Mesendoderm (in vitro differentiated cells): ENCODE measurements at regions not wholly inside any gene's neighbourhood (a gene's known extent, or its start where the extent isn't known, plus 50 kb on each side); places are given as distances from the start of the nearest gene placed in this dataset.

Source experiments
- DNase-seq: peaks from one replicate; pipeline ENCODE4 v3.0.0; 2013
- H2AK5ac ChIP-seq: 2 replicates; pipeline ENCODE4 v1.6.1; 2013; ENCODE audit warnings: low read length, inconsistent platforms
- H2BK120ac ChIP-seq: 2 replicates; pipeline ENCODE4 v1.6.1; 2013; ENCODE audit warnings: low read depth, mild to moderate bottlenecking, low read length, moderate library complexity, mixed read lengths
- H2BK15ac ChIP-seq: replicated peaks from 2 replicates; pipeline ENCODE4 v1.6.1; 2013; ENCODE audit warnings: low read depth, mild to moderate bottlenecking, moderate library complexity
- H2BK5ac ChIP-seq: 2 replicates; pipeline ENCODE4 v1.6.1; 2013; ENCODE audit warnings: low read length, inconsistent platforms
- H3K18ac ChIP-seq: 2 replicates; pipeline ENCODE4 v1.6.1; 2013; ENCODE audit warnings: mild to moderate bottlenecking, low read length, mixed read lengths
- H3K23ac ChIP-seq: one replicate; pipeline ENCODE4 v1.6.1; 2013; ENCODE audit warnings: low read length
- H3K27ac ChIP-seq: 2 replicates; pipeline ENCODE4 v1.5.1; 2013; ENCODE audit warnings: low read depth, mild to moderate bottlenecking, inconsistent platforms, low read length, moderate library complexity
- H3K27me3 ChIP-seq: 2 replicates; pipeline ENCODE4 v1.6.1; 2013; ENCODE audit warnings: low read length, control low read depth, mild to moderate bottlenecking, inconsistent platforms; ENCODE audit not compliant: insufficient read depth, poor library complexity
- H3K36me3 ChIP-seq: 2 replicates; pipeline ENCODE4 v1.6.1; 2013; ENCODE audit warnings: low read length, inconsistent platforms; ENCODE audit not compliant: control insufficient read depth, insufficient read depth
- H3K4ac ChIP-seq: one replicate; pipeline ENCODE4 v1.6.1; 2013; ENCODE audit warnings: low read depth, mild to moderate bottlenecking, low read length, moderate library complexity
- H3K4me1 ChIP-seq: 2 replicates; pipeline ENCODE4 v1.6.1; 2013; ENCODE audit warnings: low read depth, low read length, inconsistent platforms; ENCODE audit not compliant: control insufficient read depth
- H3K4me2 ChIP-seq: 2 replicates; pipeline ENCODE4 v1.6.1; 2013; ENCODE audit warnings: low read length
- H3K4me3 ChIP-seq: 2 replicates; pipeline ENCODE4 v1.5.1; 2013; ENCODE audit warnings: mild to moderate bottlenecking, low read length
- H3K56ac ChIP-seq: one replicate; pipeline ENCODE4 v1.6.1; 2013; ENCODE audit warnings: low read length
- H3K79me1 ChIP-seq: 2 replicates; pipeline ENCODE4 v1.6.1; 2013; ENCODE audit warnings: low read length, inconsistent platforms
- H3K79me2 ChIP-seq: 2 replicates; pipeline ENCODE4 v1.6.1; 2013; ENCODE audit warnings: mild to moderate bottlenecking, low read length; ENCODE audit not compliant: control insufficient read depth, insufficient read depth
- H3K9ac ChIP-seq: 2 replicates; pipeline ENCODE4 v1.6.1; 2013; ENCODE audit warnings: low read length, inconsistent platforms
- H4K5ac ChIP-seq: one replicate; pipeline ENCODE4 v1.6.1; 2013; ENCODE audit warnings: low read length
- H4K8ac ChIP-seq: one replicate; pipeline ENCODE4 v1.6.1; 2013; ENCODE audit warnings: low read depth, mild to moderate bottlenecking, control low read depth, low read length, moderate library complexity
- WGBS: extraction: QIAGEN DNeasy Blood & Tissue Kit; methylation state at CpG from one replicate; pipeline ENCODE4 v1.1.7; 2013; ENCODE audit warnings: low lambda C conversion rate, missing lambda C conversion rate; ENCODE audit not compliant: insufficient coverage; ENCODE audit errors: extremely low coverage; 5-methylcytosine and 5-hydroxymethylcytosine counted together

- no CpG with 5 or more reads among the region's 3 CpGs for WGBS
These were observed 183.4 kb downstream of the SH2D1A start for GRCh38 chrX:124529786-124530185.

GRCh38 chrX:124530803-124531202 is 184.4 kb downstream of the SH2D1A start:
- no peak for DNase-seq

More at GRCh38 chrX:124529786-124530185, 183.4 kb downstream of the SH2D1A start:
- Histone ChIP-seq H3K36me3 (no peaks in the 10 kb centered on the region), H2AK5ac (no peak overlapping the region), H3K23ac (no peak overlapping the region), H4K5ac (no peak overlapping the region), H4K8ac (no peak overlapping the region), H3K79me1 (no peaks in the 10 kb centered on the region), H3K79me2 (no peaks in the 10 kb centered on the region), H3K56ac (no peak overlapping the region), H2BK120ac (no peak overlapping the region), H3K9ac (no peak overlapping the region), H3K4me3 (no peak overlapping the region), H3K4me2 (no peak overlapping the region), H3K27ac (no peak overlapping the region), H3K4ac (no peak overlapping the region), H3K4me1 (no peaks in the 10 kb centered on the region), H3K18ac (no peak overlapping the region), H2BK5ac (no peak overlapping the region), H3K27me3 (no peaks in the 10 kb centered on the region), H2BK15ac (no peak overlapping the region)
- DNase-seq = no peak

DNA sequence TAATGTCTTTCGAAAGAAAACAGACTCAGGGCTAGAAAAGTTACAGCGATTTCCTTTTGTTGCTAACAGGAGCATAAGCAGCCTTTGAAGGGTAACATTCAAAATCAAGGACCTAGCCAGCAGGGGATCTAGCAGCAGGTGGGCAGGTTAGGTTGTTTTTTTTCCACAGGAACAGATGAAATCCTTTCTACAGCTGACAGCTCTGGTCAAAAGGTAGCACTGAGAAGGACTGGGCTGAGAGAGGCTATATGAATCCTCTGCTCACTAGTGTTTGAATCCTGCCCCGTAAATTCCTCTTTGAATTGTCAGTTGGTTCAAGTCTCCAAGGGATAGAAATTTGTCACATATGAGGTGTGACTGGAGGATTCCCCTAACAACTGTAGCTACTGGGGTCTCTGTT is 188.2 kb downstream of the SH2D1A start:
- Histone ChIP-seq H3K18ac (no peak overlapping the region), H3K4ac (no peak overlapping the region), H2BK5ac (no peak overlapping the region), H3K4me3 (no peak overlapping the region), H3K27ac (no peak overlapping the region), H3K27me3 (no peaks in the 10 kb centered on the region), H2BK120ac (no peak overlapping the region), H3K4me1 (no peaks in the 10 kb centered on the region), H3K56ac (no peak overlapping the region), H3K23ac (no peak overlapping the region), H3K79me2 (no peaks in the 10 kb centered on the region), H3K79me1 (no peaks in the 10 kb centered on the region), H3K36me3 (no peaks in the 10 kb centered on the region), H2BK15ac (no peak overlapping the region), H4K8ac (no peak overlapping the region), H3K9ac (no peak overlapping the region), H4K5ac (no peak overlapping the region), H2AK5ac (no peak overlapping the region), H3K4me2 (no peak overlapping the region)
- WGBS = no CpG with 5 or more reads among the region's 3 CpGs
- DNase-seq = peak; percentile 7

More at GRCh38 chrX:124530803-124531202, 184.4 kb downstream of the SH2D1A start:
- H3K4ac ChIP-seq = no peak overlapping the region
- no CpG with 5 or more reads among the region's 1 CpG for WGBS
- H2BK120ac ChIP-seq = no peak overlapping the region
- H3K79me1 ChIP-seq = no peaks in the 10 kb centered on the region
- H3K4me3 ChIP-seq = no peak overlapping the region
- H2AK5ac ChIP-seq = no peak overlapping the region
- H3K9ac ChIP-seq = no peak overlapping the region
- H3K23ac ChIP-seq = no peak overlapping the region
- H3K18ac ChIP-seq = no peak overlapping the region
- H2BK15ac ChIP-seq = no peak overlapping the region
- no peaks in the 10 kb centered on the region for H3K27me3 ChIP-seq
- H3K56ac ChIP-seq = no peak overlapping the region
- no peak overlapping the region for H3K27ac ChIP-seq
- no peak overlapping the region for H3K4me2 ChIP-seq
- no peaks in the 10 kb centered on the region for H3K4me1 ChIP-seq
- H3K79me2 ChIP-seq = no peaks in the 10 kb centered on the region
- H4K8ac ChIP-seq = no peak overlapping the region
- no peak overlapping the region for H2BK5ac ChIP-seq
- no peaks in the 10 kb centered on the region for H3K36me3 ChIP-seq
- no peak overlapping the region for H4K5ac ChIP-seq

DNA sequence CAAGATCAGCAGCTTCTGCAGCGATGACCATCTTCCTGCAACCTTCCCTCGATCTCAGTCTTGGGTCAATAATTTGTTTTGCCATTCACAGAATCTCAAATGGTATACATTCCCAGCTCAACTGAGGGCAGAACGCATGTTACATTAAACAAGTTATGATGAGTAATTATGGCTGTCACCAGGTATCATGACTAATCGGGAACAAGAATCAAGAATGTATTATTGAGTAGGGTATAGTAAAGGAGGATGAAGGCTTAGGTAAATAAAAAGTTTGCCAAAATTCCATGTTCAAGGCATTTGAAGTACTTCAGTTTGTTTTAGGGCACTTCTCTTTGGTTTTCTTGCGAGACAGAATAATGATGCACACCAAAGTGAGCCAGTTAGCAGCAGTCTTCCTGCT is 194.1 kb downstream of the SH2D1A start:
- H4K5ac ChIP-seq = no peak overlapping the region
- WGBS = no CpG with 5 or more reads among the region's 5 CpGs

DNA sequence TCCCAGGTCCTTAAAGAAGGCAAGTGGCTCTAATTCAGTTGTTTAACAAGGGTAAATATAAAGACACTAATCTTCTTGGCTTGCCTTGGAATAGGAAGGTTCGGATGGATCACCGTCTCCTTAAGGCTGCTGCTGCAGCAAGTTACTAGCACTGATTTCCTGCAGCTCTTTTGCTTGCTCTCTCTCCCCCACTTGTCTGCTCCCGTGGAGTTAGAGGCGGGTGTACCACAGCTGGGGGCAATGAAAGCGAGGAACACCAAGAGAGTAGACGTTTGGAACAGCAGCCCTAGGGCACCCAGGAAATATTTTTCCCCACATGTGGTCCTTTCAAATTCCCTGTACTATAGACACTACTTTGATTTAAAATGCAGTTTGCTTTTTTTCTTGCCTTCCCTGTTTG is 202.2 kb downstream of the SH2D1A start:
- Histone ChIP-seq H3K23ac (no peak overlapping the region), H3K79me2 (no peaks in the 10 kb centered on the region), H2BK120ac (no peak overlapping the region), H4K8ac (no peak overlapping the region), H3K27me3 (no peaks in the 10 kb centered on the region), H3K27ac (no peak overlapping the region), H2BK15ac (no peak overlapping the region), H3K4ac (no peak overlapping the region), H4K5ac (no peak overlapping the region), H2AK5ac (no peak overlapping the region), H3K79me1 (no peaks in the 10 kb centered on the region), H3K4me2 (no peak overlapping the region), H3K18ac (no peak overlapping the region), H3K4me1 (no peaks in the 10 kb centered on the region), H3K4me3 (no peak overlapping the region), H3K9ac (no peak overlapping the region), H3K56ac (no peak overlapping the region), H3K36me3 (no peaks in the 10 kb centered on the region), H2BK5ac (no peak overlapping the region)
- DNase-seq = peak; percentile 3
- no CpG with 5 or more reads among the region's 6 CpGs for WGBS

More for the DNA sequence above, 194.1 kb downstream of the SH2D1A start:
- Histone ChIP-seq H3K27me3 (no peaks in the 10 kb centered on the region), H3K4ac (no peak overlapping the region), H3K27ac (no peak overlapping the region), H3K4me3 (no peak overlapping the region), H3K18ac (no peak overlapping the region), H2BK120ac (no peak overlapping the region), H2BK5ac (no peak overlapping the region), H3K79me2 (no peaks in the 10 kb centered on the region), H3K23ac (no peak overlapping the region), H2BK15ac (no peak overlapping the region), H3K4me1 (no peaks in the 10 kb centered on the region), H3K36me3 (no peaks in the 10 kb centered on the region), H3K9ac (no peak overlapping the region), H2AK5ac (no peak overlapping the region), H3K56ac (no peak overlapping the region), H3K79me1 (no peaks in the 10 kb centered on the region), H4K8ac (no peak overlapping the region), H3K4me2 (no peak overlapping the region)
- DNase-seq = no peak

DNA sequence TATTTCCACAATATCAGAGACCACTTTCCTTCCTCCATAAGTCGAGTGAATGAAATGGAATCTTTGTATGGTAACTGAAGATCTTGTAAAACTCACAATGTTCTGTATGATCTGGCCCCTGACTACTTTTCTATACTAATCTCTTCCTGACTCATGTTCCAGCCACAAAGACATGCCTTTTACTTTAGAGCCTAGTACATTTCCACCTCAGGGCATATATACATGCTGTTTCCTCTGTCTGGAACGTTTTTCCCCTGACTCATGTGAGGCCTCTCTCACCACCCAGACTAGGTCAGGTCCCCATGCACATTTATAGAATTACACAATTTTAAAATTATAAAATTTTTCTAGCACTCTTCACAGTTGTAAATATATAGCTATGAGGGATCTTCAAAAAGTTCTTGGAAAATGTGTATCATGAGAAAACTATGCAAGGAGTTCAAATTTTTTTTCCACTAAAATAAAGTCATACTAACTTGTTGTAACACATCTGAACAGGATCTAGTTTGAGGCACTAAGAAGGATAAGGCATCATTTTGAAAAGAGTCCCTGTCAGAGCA is 208.8 kb downstream of the SH2D1A start:
- no peak overlapping the region for H3K27ac ChIP-seq
- H3K56ac ChIP-seq = no peak overlapping the region
- H3K36me3 ChIP-seq = no peaks in the 10 kb centered on the region
- H3K23ac ChIP-seq = no peak overlapping the region
- WGBS = no CpG with 5 or more reads among the region's 2 CpGs
- no peaks in the 10 kb centered on the region for H3K79me1 ChIP-seq
- H2BK15ac ChIP-seq = no peak overlapping the region
- no peak overlapping the region for H3K9ac ChIP-seq
- no peak overlapping the region for H2BK5ac ChIP-seq
- H4K8ac ChIP-seq = no peak overlapping the region
- H3K4me2 ChIP-seq = no peak overlapping the region
- no peak overlapping the region for H3K4me3 ChIP-seq
- no peaks in the 10 kb centered on the region for H3K79me2 ChIP-seq
- no peak overlapping the region for H2BK120ac ChIP-seq
- H3K27me3 ChIP-seq = no peaks in the 10 kb centered on the region
- H2AK5ac ChIP-seq = no peak overlapping the region
- peak; percentile 6 for DNase-seq
- H3K4ac ChIP-seq = no peak overlapping the region
- no peak overlapping the region for H3K18ac ChIP-seq
- no peak overlapping the region for H4K5ac ChIP-seq
- H3K4me1 ChIP-seq = no peaks in the 10 kb centered on the region
